K562 (cell line): ENCODE measurements at regions not wholly inside any gene's neighbourhood (a gene's known extent, or its start where the extent isn't known, plus 50 kb on each side); places are given as distances from the start of the nearest gene placed in this dataset.

Experiments
- ATAC-seq: fragments of 200-7000 bp; cut with Tn5 transposase; 3 replicates; pipeline ENCODE4 v1.9.1; 2020; ENCODE audit warnings: moderate library complexity
- BruUV-seq: library from RNA; stranded (reverse); fragments of 400-500 nt; replicated peaks from 2 replicates; lab custom pipeline; 2021; lab: Mats Ljungman, UMichigan
- CTCF ChIA-PET: fragments of 300-600 bp; formaldehyde crosslinking; extraction: SDS; loops from one replicate; lab custom pipeline; 2021; ENCODE audit warnings: low intra/inter-chr PET ratio; lab: Yijun Ruan, JAX
- POLR2A ChIA-PET: fragments of 300-600, 350-650 bp; sonication (Branson Sonifier 250); formaldehyde crosslinking; extraction: SDS; loops from one replicate; lab custom pipeline; 2021; ENCODE audit warnings: antibody characterized with exemption, inconsistent platforms; lab: Yijun Ruan, JAX
- DNase-seq, 4 experiments: peaks; one replicate each; pipeline versions ENCODE4 v3.0.0 to v3.0.0-alpha.2; 2011 to 2018; ENCODE audit warnings: low spot score in 3 of 4, mixed read lengths in 3 of 4; ENCODE audit errors: extremely low read depth in 1 of 4
- FAIRE-seq: peaks from 2 replicates; lab custom pipeline; 2011; peaks lifted over from hg19 to GRCh38; lab: Jason Lieb, UNC
- H2AFZ ChIP-seq: 2 replicates; pipeline ENCODE4 v1.6.0; 2011; ENCODE audit warnings: low read depth, low read length, control low read depth, inconsistent platforms
- H3K27ac ChIP-seq: fragments of 200-600 bp; 3 replicates; pipeline ENCODE4 v1.8.0; 2011; ENCODE audit warnings: low read depth, mild to moderate bottlenecking, control low read depth, inconsistent platforms, low read length, moderate library complexity, mixed read lengths; ENCODE audit errors: extremely low read depth
- H3K27me3 ChIP-seq, 2 experiments: fragments of 300-600 bp in 1 of 2; 2 replicates in 1 of 2; 3 replicates in 1 of 2; pipeline versions ENCODE4 v1.6.0 to v1.8.0; 2011; ENCODE audit warnings: inconsistent platforms in 2 of 2, low read length in 2 of 2, mild to moderate bottlenecking in 1 of 2, mixed read lengths in 1 of 2, moderate library complexity in 1 of 2; ENCODE audit not compliant: control insufficient read depth in 2 of 2, insufficient read depth in 2 of 2
- H3K36me3 ChIP-seq: fragments of 300-600 bp; 3 replicates; pipeline ENCODE4 v1.8.0; 2011; ENCODE audit warnings: mild to moderate bottlenecking, low read length, inconsistent platforms; ENCODE audit not compliant: control insufficient read depth, insufficient read depth
- H3K4me1 ChIP-seq, 2 experiments: fragments of 200-600 bp in 1 of 2; replicated peaks in 1 of 2; 2 replicates in 1 of 2; 3 replicates in 1 of 2; pipeline versions ENCODE4 v1.5.1 to v1.8.0; 2011; ENCODE audit warnings: inconsistent platforms in 2 of 2, low read length in 2 of 2, mild to moderate bottlenecking in 1 of 2, mixed read lengths in 1 of 2, moderate library complexity in 1 of 2; ENCODE audit not compliant: control insufficient read depth in 2 of 2, insufficient read depth in 2 of 2
- H3K4me2 ChIP-seq: 2 replicates; pipeline ENCODE4 v1.6.1; 2011; ENCODE audit warnings: low read length, control low read depth, inconsistent platforms, mixed read lengths; ENCODE audit not compliant: insufficient read depth
- H3K4me3 ChIP-seq: fragments of 200-600 bp; sonication (generic), shearing (Covaris generic); 2 replicates; pipeline ENCODE4 v1.5.1; 2016; ENCODE audit warnings: control low read depth, inconsistent platforms
- H3K79me2 ChIP-seq: fragments of 200-600 bp; 3 replicates; pipeline ENCODE4 v1.8.0; 2011; ENCODE audit warnings: low read length, inconsistent platforms; ENCODE audit not compliant: control insufficient read depth, insufficient read depth
- H3K9ac ChIP-seq, 2 experiments: 2 replicates each; pipeline versions ENCODE4 v1.6.0 to v1.6.1; 2011; ENCODE audit warnings: low read depth in 2 of 2, low read length in 2 of 2, control low read depth in 1 of 2, inconsistent platforms in 1 of 2, mild to moderate bottlenecking in 1 of 2, mixed read lengths in 1 of 2; ENCODE audit not compliant: insufficient read depth in 1 of 2
- H3K9me1 ChIP-seq: one replicate; pipeline ENCODE4 v1.6.0; 2011; ENCODE audit warnings: inconsistent platforms, mild to moderate bottlenecking, low read length, moderate library complexity; ENCODE audit not compliant: control insufficient read depth, insufficient read depth
- H3K9me3 ChIP-seq: replicated peaks from 2 replicates; pipeline ENCODE4 v1.5.1; 2011; ENCODE audit warnings: low read depth, low read length, inconsistent platforms; ENCODE audit not compliant: control insufficient read depth, insufficient read depth
- H4K20me1 ChIP-seq: replicated peaks from 2 replicates; pipeline ENCODE4 v1.6.1; 2011; ENCODE audit warnings: low read length, inconsistent platforms, mixed read lengths; ENCODE audit not compliant: control insufficient read depth, insufficient read depth
- KDM1A ChIP-seq, 2 experiments: fragments of 450-650 bp; IDR thresholded peaks; 2 replicates each; pipeline ENCODE4 v1.6.1; 2016; ENCODE audit warnings: mild to moderate bottlenecking in 2 of 2
- MAX ChIP-seq: sonication (generic); formaldehyde crosslinking; IDR thresholded peaks from 2 replicates; pipeline ENCODE4 v1.9.0; 2022; ENCODE audit warnings: mild to moderate bottlenecking, missing genetic modification reagents
- RBM22 ChIP-seq: fragments of 200-400 bp; formaldehyde crosslinking; IDR thresholded peaks from 2 replicates; pipeline ENCODE4 v1.6.1; 2018; ENCODE audit warnings: low read length, low read depth; ENCODE audit not compliant: poor library complexity, severe bottlenecking
- TRIM24 ChIP-seq, 2 experiments: fragments of 450-650 bp; IDR thresholded peaks; 2 replicates each; pipeline ENCODE4 v1.6.1; 2016
- ZBTB49 ChIP-seq: sonication (generic); formaldehyde crosslinking; IDR thresholded peaks from 2 replicates; pipeline ENCODE4 v1.8.0; 2022; ENCODE audit warnings: missing genetic modification reagents, mild to moderate bottlenecking, borderline replicate concordance
- ZNF316 ChIP-seq: fragments of 450-650 bp; IDR thresholded peaks from 2 replicates; pipeline ENCODE4 v1.6.1; 2016
- WGBS: fragments of 100-300 bp; shearing (Covaris generic); methylation state at CpG from one replicate; pipeline ENCODE4 v1.1.6; 2016; ENCODE audit warnings: low coverage, mixed read lengths; ENCODE audit not compliant: insufficient coverage; ENCODE audit errors: missing lambda C conversion rate; 5-methylcytosine and 5-hydroxymethylcytosine counted together
- in situ Hi-C: fragments of 300-500 bp; cut with MboI; formaldehyde crosslinking; loops from 4 replicates; pipeline ENCODE4 v1.15.0; 2018; ENCODE audit warnings: inconsistent platforms, mixed read lengths
- intact Hi-C: fragments of 100-400 bp; cut with micrococcal nuclease; formaldehyde crosslinking; loops from 2 replicates; pipeline ENCODE4 v1.14.2; 2022

- TF ChIP-seq MAX (CRISPR knock-in tag): peak; percentile 18; the same call in 1 of the 2 replicates
- TF ChIP-seq KDM1A (IDR thresholded peaks at IDR 0.05): 0 out of 4 replicates have a peak, but pooled peaks of 1 of the 2 experiments have one; percentile 15
- peak; percentile 73 for TF ChIP-seq ZNF316
- TF ChIP-seq TRIM24 (IDR thresholded peaks at IDR 0.05): 0 out of 4 replicates have a peak, but pooled peaks of 1 of the 2 experiments have one; percentile 30
- TF ChIP-seq ZBTB49: no peak
- no peak for TF ChIP-seq RBM22
Measured at GRCh38 chr9:129467739-129468666, 152.9 kb downstream of the C9orf50 start.

More at GRCh38 chr9:129467739-129468666, 152.9 kb downstream of the C9orf50 start:
- Histone ChIP-seq H3K4me1 (peaks cover 0 to 31% of the 10 kb centered on the region in 2 experiments; a peak in 3 of 5 replicates), H3K36me3 (no peaks in the 10 kb centered on the region), H3K9me3 (no peaks in the 10 kb centered on the region), H3K4me3 (no peak overlapping the region), H3K27ac (no peak overlapping the region), H3K4me2 (no peak overlapping the region), H3K79me2 (no peaks in the 10 kb centered on the region), H3K27me3 (no peaks in the 10 kb centered on the region), H3K9me1 (no peaks in the 10 kb centered on the region), H4K20me1 (no peaks in the 10 kb centered on the region), H2AFZ (no peak overlapping the region), H3K9ac (no peak overlapping the region)
- POLR2A ChIA-PET: interaction anchor here (0.7 kb wide), 1 partner anchor 9 kb away, joined by 3 read pairs; no protein-coding TSS in a partner anchor
- FAIRE-seq: no peak
- no peak for DNase-seq
- intact Hi-C loops (no loop called here), in situ Hi-C loops (no loop called here)
- CTCF ChIA-PET: no interaction called here
- BruUV-seq: no TSS peak
- 38% methylated on average over 16 of the region's 19 CpGs for WGBS
- ATAC-seq: no peak
